CD4-positive, alpha-beta T cell treated with Interleukin-21 for 1 hour (primary cell): ENCODE measurements at regions not wholly inside any gene's neighbourhood (a gene's known extent, or its start where the extent isn't known, plus 50 kb on each side); places are given as distances from the start of the nearest gene placed in this dataset.
"Not testable (repeated sequence)": the region's sequence is repeated elsewhere in the genome, so short reads cannot be mapped to it uniquely, and the experiment has no call there.

Source experiments
- DNase-seq: peaks from one replicate; pipeline ENCODE4 v3.0.0-alpha.2; 2020

DNA sequence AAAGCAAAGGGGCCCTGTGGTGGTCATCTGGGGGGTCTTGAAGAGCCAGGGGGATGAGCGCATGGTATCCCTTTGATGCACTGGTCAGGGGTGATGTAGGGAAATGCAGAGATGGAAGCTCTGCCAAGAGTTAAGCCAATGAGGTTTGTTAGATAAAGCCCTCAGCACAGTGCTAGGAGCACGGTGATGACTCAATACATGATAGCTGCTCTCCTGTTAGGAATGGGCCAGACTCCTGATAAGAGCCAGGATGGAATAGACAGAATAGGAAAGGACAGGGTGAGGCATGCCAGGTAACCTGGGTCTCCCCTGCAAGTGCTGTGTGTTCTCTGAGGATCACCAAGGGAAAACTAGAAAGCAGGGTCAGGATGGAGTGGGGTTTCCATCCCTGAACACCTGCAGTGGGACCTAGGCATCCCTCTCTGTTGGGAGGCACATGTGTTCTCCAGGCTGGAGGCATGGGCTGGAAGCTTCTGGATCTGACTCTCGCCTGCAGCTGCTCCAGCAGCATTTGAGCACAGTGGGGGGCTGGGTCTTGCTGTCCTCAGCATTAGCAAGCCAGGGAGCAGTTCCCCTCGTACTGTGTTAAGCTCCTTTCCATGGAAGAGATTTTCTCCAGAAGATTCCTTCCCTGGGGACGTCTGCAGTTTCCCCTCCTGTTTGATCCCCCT is 71.8 kb upstream of the TIAM2 start:
- no peak for DNase-seq

DNA sequence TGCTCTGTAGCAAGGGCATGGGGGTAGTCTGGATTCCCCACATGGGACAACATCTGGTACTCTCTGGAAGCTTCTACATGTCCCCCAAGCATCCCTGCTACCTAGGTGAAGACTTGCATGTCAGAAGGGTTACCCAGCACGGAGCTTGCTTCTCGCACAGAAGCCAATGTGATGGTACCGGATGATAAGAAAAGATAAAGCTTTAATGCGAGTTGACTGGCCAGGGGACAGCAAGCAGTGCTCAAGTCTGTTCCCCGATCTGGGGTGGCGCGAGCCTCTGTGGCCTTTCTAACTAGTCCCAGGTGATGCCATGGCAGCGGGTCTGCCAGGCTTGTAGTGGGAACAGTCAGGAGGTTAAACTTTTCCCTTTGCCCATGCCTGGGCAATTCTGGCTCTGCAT is 70.0 kb upstream of the TIAM2 start:
- DNase-seq: no peak

DNA sequence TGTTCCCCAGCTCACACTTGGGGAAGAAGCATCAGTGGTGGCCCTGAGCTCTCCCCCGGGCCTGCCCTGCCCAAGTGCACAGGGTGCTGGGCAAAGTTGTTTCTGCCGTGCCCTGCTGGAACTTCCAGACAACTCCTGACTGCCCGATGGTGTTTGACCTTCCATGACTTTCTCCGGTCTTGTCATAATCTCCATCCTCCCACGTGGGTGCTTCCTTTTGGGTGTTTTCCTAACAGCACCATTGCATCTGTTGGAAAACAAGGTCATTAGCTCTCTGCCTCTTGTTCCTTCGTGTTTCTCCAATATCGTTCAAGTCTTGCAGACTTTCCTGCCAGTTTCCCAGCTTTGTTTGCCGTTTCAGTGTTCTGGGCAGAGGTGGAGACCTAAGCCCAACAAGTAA is 68.7 kb upstream of the TIAM2 start:
- DNase-seq: no peak

DNA sequence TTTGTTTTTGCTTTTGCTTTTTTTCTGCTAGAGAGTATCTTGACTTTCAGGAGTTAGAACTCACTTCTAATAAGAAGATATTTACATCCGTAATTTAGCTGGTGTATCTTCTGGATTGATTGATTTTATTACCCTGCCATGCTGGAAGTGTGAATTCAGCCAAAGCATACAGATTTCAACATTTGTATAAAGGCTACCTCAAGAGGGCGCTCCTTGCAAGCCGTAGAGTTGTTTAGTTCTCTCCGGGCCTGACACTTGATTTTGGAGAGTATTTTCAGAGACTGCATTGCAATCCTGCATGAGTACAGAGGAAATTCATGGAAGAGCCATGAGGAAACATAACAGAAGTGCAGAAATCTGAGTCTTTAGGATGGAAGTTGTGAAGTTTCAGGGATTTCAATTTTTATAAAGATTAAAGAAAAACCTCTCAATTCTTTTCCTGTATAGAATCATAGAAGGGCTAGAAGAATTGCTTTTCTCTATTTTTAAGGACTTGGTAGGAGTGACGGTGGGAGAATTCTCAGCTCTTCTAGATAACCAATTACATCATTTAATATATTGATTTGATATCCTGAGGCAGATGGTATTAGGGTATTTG is 66.7 kb upstream of the TIAM2 start:
- peak; percentile 67 for DNase-seq

DNA sequence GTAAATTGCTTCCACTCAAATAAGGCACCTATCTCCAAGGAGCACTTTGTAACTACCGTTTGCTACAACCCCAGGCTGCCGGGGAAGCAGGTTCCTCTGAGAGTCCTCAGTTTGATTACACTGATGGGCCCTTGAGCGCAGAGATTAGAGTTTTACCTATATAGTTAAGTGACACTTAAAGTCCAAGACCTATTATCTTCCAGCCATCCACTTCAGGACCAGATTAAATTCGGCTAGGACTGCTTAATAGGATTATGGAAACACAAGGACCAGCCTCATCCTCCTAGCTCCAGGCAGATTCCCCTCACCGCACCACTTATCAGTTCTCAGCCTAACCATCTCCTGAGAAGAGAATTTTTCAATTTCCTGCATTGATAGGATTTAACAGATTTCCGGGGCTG is 64.7 kb upstream of the TIAM2 start:
- no peak for DNase-seq

DNA sequence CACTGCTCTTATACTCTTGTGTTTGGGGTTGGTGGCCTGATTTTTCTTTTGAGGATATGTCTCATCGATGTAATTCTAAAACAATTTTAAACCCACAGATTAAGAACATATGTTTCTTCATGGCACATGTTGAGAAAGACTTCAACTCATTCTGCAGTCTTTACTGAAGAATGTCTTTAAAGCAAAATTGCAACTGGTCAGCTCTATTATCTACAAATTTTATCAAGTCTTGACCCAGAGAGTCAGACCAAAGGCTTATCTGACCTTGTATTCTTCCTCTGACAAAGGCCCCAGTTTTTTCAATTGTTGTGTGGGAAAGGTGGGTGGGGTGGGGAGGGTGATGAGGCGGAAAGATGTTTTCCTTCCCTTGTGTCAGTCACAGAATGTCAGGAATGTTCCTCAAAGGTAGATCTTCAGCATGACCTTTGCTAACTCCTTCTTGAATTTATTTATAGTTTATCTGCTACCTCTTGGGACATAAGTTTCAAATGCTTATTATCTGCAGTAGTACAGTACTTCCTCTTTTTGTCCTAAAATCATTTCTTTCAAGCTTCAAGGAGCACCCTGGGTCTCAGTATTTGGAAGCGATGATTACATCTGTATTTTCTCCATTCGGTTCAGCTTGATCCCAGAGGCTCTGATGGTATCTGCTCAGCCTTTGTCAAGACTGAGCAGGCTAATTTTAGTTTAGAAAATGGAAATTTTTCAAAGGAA is 63.2 kb upstream of the TIAM2 start:
- DNase-seq: no peak

DNA sequence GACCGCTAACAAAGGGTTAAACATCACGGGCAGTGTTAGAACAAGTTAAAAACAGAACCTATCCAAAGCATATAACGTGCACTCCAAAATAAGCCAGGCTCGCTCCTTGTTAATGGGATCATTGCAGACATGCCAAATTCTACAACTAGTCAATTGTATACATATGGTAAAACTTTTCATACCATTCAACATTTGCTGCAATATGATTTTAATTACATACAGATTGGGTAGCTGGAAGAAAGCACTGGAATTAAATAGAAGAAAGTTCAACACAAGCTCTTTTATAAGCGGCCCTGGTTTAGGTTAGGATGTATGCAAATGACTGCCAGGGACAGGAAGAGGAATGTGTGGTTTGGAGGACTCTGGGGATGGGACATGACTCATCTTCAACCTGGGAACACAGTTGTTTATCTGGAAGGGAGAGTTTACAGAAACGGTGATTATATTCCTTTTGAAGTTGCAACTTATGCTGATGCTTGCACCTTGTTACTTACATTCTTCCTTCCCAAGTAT is 62.5 kb upstream of the TIAM2 start:
- DNase-seq: no peak

DNA sequence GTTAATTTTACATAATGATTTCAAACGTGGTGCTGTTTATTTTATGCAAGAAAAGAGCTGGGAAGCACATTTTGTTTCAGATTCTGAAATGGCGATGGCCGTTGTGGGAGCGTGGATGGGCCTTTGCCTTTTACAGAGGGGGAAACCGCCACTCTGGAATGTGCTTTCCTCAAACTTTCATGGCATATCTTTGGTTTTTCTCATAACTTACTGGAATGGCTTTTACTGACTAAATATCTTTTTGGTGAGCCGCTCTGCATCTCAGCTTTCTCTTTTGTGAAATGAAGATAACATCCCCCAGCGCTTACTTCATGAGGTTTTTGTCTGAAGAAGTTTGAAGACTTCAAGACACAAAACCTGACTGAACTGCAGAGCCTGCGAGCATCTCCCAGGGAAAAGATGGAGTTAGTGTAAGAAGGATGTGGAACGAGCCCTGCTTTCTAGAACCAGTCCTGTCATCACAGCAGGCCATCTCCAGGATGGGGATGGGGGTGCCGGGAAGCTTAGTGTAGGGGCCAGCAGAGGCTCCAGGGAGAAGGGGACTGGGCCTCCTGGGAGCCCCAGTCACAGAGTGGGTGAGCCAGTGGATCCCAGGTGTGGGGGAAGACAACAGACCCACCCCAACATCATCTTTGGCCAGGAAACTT is 61.8 kb upstream of the TIAM2 start:
- no peak for DNase-seq

DNA sequence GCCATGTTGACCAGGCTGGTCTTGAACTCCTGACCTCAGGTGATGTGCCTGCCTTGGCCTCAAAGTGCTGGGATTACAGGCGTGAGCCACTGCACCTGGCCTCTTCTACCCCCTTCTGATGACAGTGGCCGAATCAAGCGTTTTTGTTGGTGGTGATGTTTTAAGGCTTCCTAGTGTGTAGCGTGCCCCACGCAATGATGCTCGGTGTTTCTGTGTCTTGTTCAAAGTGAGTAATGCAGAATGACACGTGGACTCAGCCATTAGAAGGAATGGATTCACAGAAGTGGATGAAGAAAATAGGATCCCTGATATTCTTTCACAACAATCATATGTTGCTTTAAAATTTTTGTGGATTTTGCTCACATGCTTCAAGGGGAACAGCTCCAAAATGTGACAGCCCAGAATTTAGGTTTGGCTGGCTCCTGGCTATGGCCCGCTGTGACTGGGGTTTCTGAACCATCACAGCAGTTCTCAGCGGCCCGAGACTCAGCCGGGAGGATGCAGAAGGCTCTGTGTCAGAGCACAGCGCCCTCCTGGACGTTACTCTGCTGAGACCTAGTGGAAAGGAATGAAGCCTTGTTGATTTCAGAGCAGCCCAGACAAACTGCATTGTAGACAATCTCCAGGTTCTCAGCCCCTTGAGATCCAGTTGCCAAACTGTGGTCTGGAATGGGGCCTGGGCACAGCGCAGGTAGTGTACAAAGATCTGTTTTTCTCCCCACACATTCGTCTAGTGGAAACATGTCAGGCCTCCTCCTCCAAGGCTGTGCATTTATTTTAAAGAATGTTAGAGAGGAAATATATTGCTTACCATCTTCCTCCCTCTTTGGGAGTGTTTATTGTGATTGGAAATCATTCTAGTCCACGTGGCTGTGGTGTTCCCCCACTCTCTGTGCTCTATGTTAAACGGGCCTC is 57.6 kb upstream of the TIAM2 start:
- DNase-seq: no peak

DNA sequence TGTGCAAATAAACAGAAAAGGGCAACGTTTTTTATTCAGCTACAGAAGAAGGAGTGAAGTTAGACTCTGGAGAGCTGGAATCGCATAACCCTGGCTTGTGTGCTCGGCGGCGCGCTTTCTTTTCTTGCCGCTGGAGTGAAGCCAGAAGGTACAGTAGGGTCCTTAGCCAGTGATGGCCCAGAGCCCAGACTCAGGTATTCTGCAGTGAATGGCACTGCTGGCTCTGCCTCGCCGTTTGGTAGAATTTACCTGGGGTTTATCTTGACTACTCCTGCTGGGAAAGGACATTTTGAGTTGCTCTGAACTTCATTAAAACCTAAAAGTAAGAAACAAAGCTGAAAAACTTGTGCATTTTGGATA is 56.9 kb upstream of the TIAM2 start:
- no peak for DNase-seq

DNA sequence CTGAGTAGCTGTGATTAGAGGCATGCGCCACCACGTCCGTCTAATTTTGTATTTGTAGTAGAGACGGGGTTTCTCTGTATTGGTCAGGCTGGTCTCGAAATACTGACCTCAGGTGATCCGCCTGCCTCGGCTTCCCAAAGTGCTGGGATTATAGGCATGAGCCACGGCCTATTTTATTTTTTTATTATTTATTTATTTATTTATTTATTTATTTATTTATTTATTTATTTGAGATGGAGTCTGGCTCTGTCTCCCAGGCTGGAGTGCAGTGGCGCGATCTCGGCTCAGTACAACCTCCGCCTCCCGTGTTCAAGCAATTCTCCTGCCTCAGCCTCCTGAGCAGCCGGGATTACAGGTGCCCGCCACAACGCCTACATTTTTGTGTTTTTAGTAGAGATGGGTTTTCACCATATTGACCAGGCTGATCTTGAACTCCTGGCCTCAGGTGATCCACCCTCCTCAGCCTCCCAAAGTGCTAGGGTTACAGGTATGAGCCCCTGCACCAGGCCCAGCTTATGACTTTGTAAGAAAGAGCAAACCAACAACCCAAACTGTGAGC is 56.3 kb upstream of the TIAM2 start:
- not testable (repeated sequence) for DNase-seq

DNA sequence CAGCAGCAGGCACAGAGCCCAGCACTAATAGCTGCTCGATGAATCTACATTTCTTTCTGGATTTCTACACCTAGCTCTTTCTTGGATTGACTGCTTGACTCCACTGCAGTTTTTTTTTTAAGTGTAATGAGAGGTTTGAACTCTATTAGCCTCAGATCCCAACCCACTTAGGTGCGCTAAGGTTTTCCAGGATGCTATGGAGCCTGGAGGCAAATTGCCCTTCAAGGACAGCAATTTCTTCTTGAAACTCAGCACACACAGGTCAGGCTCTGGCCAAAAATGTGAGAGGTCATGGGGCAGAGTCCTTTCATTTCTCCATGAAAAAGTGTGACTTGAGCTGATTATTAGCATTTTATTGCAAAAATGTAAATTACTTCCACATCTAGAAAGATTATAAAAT is 52.3 kb upstream of the TIAM2 start:
- DNase-seq: no peak

DNA sequence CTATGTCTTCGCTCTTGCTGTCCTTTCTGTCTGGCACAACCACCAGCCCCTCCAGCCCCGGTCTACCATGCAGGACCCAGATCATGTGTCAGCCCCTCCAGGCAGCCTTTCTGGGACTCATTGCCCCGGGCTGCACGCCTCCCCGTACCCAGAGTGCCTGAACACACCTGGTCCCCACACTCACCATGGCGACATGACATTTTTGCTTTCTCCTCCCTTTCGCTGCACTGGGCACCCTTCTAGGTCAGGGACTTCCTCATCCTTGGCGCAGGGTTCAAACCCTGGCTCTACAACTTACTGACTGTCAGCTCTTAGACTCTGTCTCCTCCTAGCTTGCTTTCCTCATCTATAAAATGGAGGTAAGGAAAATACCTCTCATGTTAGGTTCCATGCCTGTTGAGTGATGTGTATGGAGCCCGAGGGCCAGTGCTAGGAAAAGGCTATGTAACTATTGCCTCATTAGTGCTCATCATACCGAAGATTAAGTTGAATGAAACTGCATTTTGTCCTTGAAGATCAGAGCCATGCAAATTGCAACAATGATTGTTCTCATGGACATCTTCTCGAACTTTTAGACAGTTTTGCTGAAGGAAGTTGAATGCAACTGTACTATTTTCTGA is 49.7 kb upstream of the TIAM2 start:
- DNase-seq: no peak
